SK-N-MC (cell line): ENCODE measurements at regions not wholly inside any gene's neighbourhood (a gene's known extent, or its start where the extent isn't known, plus 50 kb on each side); places are given as distances from the start of the nearest gene placed in this dataset.

Experiments used
- EZH2 ChIP-seq: fragments of 200-600 bp; sonication (generic); IDR thresholded peaks from one replicate; pipeline ENCODE4 v1.6.1; 2017; ENCODE audit warnings: antibody characterized with exemption
- POLR2AphosphoS5 ChIP-seq: IDR thresholded peaks from 2 replicates; pipeline ENCODE4 v1.6.1; 2012; ENCODE audit warnings: mild to moderate bottlenecking, low read depth, low read length, borderline replicate concordance

- TF ChIP-seq EZH2 (no peak), POLR2AphosphoS5 (no peak)
Measured at GRCh38 chr20:21867353-21867752, 161.9 kb downstream of the PAX1 start.
